ENCODE measurements at regions not wholly inside any gene's neighbourhood (a gene's known extent, or its start where the extent isn't known, plus 50 kb on each side); places are given as distances from the start of the nearest gene placed in this dataset.
"Not testable (repeated sequence)": the region's sequence is repeated elsewhere in the genome, so short reads cannot be mapped to it uniquely, and the experiment has no call there.

DNA sequence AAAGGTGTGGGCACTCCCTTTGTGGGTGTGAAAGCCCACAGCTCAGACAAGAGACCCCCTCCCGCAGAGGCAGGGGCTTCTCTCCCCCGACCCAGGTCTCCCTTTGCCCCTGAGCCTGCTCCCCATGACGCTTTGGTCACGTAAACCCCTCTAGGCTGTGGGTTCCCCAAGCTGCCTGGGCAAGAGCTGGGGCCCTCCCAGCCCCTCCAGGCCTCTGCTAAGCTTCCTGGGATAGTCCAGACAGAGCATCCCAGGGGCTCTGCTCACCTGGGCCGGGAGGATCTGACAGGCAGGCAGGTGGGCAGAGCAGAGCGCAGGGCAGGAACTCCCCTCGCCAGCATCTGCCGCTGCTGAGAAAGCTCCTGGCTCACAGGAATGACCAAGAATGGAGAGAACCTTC, 177.3 kb downstream of the BANP start:
- no peak for DNase-seq

- DNase-seq, result not testable (repeated sequence)
These were observed 177.9 kb downstream of the BANP start for GRCh38 chr16:88129133-88129532.

GRCh38 chr16:88130016-88130415, 178.8 kb downstream of the BANP start:
- no peak for DNase-seq

GRCh38 chr16:88130681-88131080, 179.4 kb downstream of the BANP start:
- no peak for DNase-seq

GRCh38 chr16:88131256-88131655, 180.0 kb downstream of the BANP start:
- DNase-seq, result no peak

DNA sequence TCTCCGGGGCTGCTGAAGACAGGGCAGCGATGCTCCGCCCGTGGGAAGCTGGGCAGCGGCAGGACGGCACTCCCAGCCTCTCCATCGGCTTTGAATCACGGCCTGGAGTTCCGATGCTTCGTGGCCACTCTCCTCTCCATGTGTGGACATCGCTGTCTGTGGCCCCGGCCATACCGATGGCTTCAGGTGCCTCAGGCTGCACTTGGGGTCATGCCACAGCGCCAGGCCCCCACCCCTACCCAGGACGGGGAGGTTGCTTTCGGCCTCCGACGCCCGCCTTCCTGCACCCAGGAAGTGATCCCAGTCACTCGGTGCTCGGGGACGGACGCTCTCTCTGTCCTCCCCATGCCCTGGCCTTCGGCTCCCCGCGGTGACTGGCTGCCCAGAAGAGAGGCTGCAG, 180.7 kb downstream of the BANP start:
- no peak for DNase-seq

- no peak for DNase-seq
These were observed 181.7 kb downstream of the BANP start for GRCh38 chr16:88132836-88133506.

- no peak for DNase-seq
These were observed 182.2 kb downstream of the BANP start for GRCh38 chr16:88133507-88133843.

GRCh38 chr16:88134172-88134898, 183.1 kb downstream of the BANP start:
- DNase-seq, result not testable (repeated sequence)

- not testable (repeated sequence) for DNase-seq
These were observed 183.9 kb downstream of the BANP start for GRCh38 chr16:88134899-88135682.

GRCh38 chr16:88136211-88136713, 185.0 kb downstream of the BANP start:
- DNase-seq, result not testable (repeated sequence)

- not testable (repeated sequence) for DNase-seq
These were observed 185.7 kb downstream of the BANP start for GRCh38 chr16:88136939-88137338.

- DNase-seq, result not testable (repeated sequence)
These were observed 187.9 kb downstream of the BANP start for GRCh38 chr16:88139141-88139540.

GRCh38 chr16:88140195-88140594, 189.0 kb downstream of the BANP start:
- not testable (repeated sequence) for DNase-seq

DNA sequence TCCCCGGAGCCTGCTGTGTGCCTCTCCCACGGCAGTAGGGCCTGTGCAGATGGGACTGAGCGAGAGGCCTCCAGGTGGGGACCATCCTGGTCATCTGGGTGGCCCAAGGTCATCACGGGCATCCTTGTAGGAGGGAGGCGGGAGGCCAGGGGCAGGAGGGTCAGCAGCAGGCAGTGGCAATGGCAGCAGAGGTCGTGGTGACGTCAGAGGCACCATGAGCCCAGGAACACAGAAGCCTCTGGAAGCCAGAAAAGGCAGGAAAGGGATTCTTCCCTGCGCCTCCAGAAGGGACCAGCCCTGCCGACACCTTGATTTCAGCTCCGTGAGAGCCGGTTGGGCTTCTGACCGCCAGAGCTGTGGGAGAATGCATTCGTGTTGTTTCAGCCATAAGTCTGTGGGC, 190.3 kb downstream of the BANP start:
- DNase-seq, result no peak

DNA sequence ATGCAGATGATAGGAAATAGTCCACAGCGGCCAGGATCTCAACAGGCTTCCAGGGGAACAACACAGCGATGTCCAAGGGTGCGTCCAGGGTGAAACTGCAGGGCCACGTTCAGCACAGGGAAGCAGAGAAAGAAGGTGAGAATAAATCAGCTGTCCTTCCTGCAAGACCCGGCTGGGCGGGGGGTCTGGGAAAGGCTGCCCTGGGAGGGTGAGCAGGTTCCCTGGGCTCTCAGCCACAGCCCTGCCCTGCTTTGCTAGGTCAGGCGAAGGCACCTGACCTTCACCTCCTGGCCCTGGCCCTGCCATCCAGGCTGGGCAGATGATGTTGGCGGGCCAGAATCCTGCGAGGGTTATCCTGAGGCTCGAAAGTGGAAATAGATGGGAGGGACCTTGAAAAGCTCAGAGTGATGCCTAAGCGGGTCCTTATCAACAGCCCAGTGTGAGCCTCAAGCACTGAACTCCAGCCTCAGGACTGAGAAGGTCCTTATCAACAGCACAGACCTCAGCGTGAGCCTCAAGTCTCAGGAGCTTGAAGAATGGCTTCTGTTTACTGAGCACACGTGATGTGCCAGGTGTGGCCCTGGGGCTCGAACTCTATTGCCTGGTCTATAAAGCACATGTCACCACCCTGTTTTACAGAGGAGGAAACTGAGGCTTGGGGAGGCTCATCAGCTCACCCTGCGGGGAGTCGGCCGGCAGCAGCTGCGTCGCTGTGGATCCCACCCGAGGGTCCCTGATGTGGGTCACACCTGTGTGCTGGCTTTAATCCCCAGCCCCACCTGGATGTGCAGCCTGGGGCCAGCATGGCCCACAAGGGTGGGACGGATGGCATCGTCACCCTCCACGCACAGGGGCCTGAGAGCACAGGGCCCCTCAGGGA, 191.1 kb downstream of the BANP start:
- DNase-seq, result not testable (repeated sequence)

- DNase-seq, result not testable (repeated sequence)
These were observed 192.1 kb downstream of the BANP start for GRCh38 chr16:88143122-88144027.

GRCh38 chr16:88144028-88144511, 192.8 kb downstream of the BANP start:
- DNase-seq, result no peak

- not testable (repeated sequence) for DNase-seq
These were observed 194.1 kb downstream of the BANP start for GRCh38 chr16:88145376-88145775.

DNA sequence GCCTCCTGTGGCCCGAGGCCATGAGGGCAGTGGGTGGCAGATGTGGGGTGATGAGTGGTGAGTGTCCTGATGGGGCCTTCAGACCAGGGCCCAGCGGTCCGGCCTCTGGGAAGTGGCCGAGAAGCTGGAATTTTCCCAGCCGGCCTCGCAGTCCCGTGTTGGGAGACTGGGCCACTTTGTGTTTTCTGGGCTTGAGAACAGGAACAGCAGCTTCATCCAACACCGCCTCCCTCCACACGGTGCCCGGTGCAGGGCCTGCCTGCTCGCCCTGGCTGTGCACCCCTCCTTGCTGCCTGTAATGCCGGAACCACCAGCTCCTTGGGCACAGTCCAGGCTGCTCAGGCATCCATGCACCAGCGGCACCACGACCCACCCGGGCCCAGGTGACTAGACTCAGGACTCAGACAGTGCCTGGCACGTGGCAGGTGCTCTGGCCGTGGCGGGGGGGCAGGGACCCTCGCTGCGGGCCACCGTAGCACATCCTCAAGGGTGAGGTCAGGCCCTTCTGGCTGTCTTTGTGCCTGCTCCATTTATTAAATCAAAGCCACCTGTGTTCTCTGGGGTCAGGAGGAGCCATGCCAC, 194.7 kb downstream of the BANP start:
- not testable (repeated sequence) for DNase-seq

DNA sequence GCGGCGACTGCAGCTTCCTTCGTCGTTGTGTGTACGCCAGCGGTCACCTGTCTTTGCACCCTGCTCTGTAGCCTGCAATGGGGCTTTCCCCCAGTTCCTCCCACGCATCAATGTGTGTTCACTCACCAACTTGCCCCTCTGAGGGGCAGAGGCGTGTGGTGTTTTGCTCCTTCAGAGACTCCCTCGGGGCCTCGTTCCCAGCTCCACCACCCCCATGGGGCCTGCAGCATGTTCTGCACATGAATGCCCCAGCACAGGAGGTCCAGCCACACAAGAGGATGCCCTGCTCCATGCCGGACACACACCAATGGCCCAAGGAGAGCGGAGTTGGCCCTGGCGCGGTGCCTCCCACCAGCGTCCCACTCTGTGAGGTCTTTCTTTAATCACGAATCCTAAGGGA, 196.8 kb downstream of the BANP start:
- not testable (repeated sequence) for DNase-seq

All from NCI-H345 (cell line).